Fibroblast of villous mesenchyme (primary cell): ENCODE measurements at regions not wholly inside any gene's neighbourhood (a gene's known extent, or its start where the extent isn't known, plus 50 kb on each side); places are given as distances from the start of the nearest gene placed in this dataset.

Experiments used
- DNase-seq: peaks from one replicate; pipeline ENCODE4 v3.0.0-alpha.2; 2010; ENCODE audit warnings: low read depth
- H3K4me3 ChIP-seq: 2 replicates; pipeline ENCODE4 v1.5.1; 2011; ENCODE audit warnings: low read depth, mild to moderate bottlenecking, low read length
- TF ChIP-seq, protein P1 (sequence below): IDR thresholded peaks from 2 replicates; pipeline ENCODE4 v1.5.1; 2012; ENCODE audit warnings: low read depth, mild to moderate bottlenecking, low read length; ENCODE audit not compliant: insufficient read depth

- TF ChIP-seq, protein P1, sequence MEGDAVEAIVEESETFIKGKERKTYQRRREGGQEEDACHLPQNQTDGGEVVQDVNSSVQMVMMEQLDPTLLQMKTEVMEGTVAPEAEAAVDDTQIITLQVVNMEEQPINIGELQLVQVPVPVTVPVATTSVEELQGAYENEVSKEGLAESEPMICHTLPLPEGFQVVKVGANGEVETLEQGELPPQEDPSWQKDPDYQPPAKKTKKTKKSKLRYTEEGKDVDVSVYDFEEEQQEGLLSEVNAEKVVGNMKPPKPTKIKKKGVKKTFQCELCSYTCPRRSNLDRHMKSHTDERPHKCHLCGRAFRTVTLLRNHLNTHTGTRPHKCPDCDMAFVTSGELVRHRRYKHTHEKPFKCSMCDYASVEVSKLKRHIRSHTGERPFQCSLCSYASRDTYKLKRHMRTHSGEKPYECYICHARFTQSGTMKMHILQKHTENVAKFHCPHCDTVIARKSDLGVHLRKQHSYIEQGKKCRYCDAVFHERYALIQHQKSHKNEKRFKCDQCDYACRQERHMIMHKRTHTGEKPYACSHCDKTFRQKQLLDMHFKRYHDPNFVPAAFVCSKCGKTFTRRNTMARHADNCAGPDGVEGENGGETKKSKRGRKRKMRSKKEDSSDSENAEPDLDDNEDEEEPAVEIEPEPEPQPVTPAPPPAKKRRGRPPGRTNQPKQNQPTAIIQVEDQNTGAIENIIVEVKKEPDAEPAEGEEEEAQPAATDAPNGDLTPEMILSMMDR, result no peak
- no peak for DNase-seq
- no peak overlapping the region for H3K4me3 ChIP-seq
Measured at GRCh38 chr3:22951910-22952309, 251.2 kb upstream of the UBE2E2 start.

DNA sequence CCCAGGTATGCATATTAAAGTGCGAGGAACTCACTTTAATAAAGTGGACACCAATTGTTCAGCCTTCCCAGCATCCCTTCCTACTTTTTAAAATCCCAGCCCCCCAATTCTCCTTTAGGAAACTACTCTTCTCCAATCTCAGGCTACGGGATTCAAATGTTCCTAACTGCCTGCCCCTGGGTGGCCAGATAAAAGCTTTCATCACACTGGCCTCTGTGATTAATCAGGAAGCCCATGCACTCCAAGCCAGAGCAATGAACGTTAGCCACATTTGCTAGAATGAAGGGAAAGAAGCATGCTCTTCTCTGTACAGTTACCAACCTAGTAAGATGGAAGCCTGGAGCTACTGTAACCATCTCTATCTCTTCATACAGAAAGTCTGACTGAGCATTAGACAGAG is 250.3 kb upstream of the UBE2E2 start:
- no peak overlapping the region for H3K4me3 ChIP-seq
- DNase-seq, result no peak
- TF ChIP-seq, protein P1, result no peak

DNA sequence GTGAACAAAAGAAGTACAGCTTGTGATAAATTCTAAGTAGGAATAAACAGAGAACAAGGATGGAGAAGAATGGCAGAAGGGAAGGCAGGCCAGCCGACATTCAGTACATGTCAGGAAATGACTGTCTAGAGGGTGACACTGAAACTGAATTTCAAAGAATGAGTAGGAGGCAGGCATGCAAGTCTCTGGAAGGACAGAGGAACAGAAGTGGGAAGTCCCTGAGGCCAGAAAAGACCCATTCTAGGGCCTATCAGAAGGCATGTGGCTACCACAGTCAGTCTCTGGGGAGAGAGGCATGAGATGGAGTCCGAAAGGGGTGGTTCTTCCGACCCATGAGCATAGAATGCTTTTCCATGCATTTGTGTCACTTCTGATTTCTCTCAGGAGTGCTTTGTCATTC is 243.5 kb upstream of the UBE2E2 start:
- H3K4me3 ChIP-seq, result no peak overlapping the region
- DNase-seq, result no peak
- TF ChIP-seq, protein P1, result no peak

DNA sequence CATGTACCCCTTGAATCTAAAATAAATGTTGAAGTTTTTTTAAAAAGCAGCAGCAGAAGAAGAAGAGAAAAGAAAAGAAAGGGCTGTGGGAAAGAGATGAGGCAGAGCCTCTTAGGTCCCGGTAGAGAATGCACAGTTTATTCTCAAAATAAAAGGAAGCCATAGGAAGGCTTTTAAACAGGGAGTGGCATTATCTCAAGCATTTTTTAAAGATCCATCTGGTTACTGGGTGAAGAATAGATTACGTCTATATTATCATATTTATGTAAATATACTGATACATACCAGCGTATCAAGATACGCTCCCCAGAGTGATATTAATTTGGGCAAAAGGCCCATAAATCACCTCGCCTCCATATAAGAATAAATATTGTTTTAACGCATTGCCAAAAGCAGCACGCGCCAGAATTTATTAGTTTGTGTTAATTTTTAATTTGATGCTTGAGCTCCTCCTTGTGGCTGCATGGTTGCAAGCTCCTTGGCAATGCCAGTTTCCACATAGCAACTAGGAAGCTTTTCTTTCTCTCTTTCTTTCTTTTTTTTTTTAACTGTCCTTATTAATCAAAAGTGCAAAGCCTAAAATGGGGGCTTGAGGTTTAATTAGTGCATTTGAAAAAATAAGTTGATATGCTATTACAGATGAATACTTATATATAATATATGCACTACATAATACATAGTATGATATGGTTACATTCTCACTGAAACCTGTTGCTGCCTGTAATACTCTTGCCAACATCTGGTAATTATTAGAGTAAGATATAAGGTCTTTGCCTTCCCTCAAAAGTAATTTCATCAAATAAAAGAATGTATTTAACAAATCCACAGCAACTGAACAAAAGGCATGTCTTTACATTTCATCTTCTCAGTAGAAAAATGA is 242.8 kb upstream of the UBE2E2 start:
- DNase-seq, result peak; percentile 42
- TF ChIP-seq, protein P1, result peak; percentile 59
- no peak overlapping the region for H3K4me3 ChIP-seq

- no peak for DNase-seq
Measured at GRCh38 chr3:22962244-22962643, 240.9 kb upstream of the UBE2E2 start.

DNA sequence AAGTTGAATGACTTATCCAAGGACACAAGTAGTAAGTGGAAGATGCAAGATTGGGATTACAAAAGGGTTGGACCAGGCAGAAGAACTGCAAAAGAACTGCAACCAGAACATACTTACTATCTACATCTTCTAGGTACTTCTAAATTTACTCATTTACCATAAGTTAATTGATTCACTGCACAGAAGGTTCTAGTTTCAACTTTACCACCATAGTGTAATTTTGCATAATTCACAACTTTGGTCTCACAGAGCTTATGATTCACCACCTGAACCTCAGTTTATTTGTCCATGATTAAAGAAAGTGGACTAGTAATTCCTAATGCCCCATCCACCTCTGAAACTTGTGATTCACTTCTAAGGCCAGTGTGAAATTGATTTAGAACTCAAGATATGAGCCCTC is 236.8 kb upstream of the UBE2E2 start:
- no peak for DNase-seq
- no peak overlapping the region for H3K4me3 ChIP-seq
- TF ChIP-seq, protein P1, result no peak

More at GRCh38 chr3:22962244-22962643, 240.9 kb upstream of the UBE2E2 start:
- no peak overlapping the region for H3K4me3 ChIP-seq
- TF ChIP-seq, protein P1, result no peak
